ENCODE measurements at regions not wholly inside any gene's neighbourhood (a gene's known extent, or its start where the extent isn't known, plus 50 kb on each side); places are given as distances from the start of the nearest gene placed in this dataset.
"Not testable (repeated sequence)": the region's sequence is repeated elsewhere in the genome, so short reads cannot be mapped to it uniquely, and the experiment has no call there.

DNA sequence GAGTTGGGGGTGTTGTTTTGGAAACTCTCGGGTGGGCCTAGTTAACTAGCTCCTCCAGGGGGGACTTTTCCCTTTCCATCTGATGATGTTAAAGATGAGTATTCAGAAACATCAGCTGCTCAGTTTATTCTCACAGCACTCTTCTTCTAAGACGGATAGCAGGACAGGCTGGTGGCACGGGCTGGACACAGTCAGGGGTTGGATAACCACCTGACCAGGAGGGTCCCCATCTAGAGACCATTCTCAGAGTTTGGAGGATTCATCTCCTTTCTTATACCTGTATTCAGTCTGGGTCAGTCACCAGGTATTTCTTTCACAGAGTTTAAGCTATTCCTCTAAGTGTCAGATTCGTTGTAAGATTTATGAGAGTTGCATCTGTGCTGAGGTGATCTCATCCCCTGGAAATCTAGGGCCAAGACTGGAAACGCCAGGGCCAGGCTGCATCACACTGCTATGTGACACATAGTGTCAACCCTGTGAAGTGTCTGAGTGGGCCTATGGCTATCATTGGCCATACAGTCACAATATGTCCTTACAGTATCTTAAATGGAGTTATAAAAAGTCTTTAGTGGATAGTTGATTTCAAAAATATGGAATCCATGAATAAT, 111.7 kb downstream of the FAM50B start:
- in situ Hi-C loops (cut with MboI; ENCODE audit: low sequenced_read_pairs) = no loop called here

DNA sequence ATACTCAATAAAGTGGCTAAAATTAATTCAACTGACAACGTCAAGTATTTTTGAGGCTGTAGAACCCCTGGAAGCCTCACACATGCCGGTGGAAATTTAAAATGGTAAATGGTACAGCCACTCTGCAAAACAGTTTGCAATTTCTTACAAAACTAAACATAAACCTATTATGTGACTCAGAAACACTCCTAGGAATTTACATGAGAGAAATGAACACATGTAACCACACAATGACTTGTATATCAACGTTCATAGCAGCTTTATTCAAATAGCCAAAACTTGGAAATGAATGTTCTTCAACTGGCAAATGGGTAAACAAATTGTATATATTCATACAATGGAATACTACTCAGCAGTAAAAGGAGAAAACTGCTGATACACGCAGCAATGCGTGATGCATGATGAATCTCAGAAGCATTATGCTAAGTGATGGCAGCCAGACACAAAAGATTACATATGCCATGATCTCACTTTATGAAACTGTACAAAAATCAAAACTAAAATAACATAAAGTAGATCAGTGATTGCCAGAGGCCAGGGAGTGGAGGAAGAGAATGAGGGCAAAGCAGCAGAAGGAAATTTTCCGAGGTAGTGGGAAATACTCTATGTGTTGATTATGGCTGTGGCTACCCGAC, 112.5 kb downstream of the FAM50B start:
- in situ Hi-C loops (cut with MboI; ENCODE audit: low sequenced_read_pairs) = no loop called here

DNA sequence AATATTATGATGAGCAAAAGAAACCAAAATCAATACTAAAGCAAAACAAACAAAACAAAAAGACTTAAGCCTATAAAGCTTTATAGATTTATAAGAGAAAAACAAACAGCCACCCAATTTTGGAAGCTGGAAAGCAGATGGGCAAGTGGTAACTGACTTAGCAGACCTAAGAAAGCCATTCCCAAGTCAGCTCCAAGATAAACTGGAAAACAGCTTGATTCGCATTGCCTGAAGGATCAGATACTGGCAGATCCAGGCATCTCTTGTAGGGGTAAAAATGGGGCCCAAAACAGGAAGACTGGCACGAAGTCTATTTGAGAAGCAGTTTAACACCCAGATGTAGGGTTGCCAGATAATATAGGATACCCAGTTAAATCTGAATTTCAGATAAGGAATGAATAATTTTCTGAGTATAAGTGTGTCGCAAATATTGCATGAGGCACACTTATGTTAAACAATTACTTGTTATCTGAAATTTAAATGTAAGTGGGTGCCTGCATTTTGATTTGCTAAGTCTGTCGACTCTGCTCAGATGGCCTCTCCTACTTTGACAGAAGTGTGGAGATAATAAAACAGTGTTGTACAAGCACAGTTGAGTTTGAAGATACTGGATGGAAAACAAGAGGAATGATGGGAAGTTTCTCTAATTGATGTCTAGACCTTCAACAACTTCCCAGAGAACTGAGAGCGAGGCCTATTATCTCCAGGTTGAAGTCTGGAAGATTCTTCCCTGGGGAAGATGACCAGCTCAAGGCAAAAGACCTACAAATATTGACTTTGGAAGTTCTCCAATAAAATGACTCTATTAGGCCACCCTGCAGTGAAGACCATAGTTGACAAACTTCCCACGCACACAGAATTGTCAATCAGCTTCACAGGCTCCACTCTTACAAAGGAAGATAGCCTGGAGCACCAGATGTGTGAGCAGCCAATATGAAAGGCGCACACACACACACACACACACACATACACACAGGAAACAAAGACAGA, 113.4 kb downstream of the FAM50B start:
- in situ Hi-C loops (cut with MboI; ENCODE audit: low sequenced_read_pairs) = no loop called here

DNA sequence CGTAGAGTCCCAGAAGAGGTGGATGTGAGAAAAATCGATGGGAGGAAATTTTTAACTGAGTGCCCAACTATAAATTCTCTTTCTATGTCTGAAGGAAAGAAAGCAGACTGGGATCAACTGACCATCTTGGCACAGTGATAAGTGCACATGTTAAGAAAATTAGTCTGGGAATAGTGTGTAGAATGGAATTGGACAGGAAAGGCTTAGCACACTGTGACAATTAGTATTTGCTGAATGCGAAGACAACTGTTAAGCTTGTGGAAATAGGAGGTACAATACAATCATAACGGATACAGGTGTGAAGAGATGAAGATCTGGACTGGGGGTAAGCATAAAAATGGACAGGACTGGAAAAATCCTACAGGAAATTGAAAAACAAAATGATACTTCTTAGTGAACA, 114.3 kb downstream of the FAM50B start:
- in situ Hi-C loops (cut with MboI; ENCODE audit: low sequenced_read_pairs) = no loop called here

DNA sequence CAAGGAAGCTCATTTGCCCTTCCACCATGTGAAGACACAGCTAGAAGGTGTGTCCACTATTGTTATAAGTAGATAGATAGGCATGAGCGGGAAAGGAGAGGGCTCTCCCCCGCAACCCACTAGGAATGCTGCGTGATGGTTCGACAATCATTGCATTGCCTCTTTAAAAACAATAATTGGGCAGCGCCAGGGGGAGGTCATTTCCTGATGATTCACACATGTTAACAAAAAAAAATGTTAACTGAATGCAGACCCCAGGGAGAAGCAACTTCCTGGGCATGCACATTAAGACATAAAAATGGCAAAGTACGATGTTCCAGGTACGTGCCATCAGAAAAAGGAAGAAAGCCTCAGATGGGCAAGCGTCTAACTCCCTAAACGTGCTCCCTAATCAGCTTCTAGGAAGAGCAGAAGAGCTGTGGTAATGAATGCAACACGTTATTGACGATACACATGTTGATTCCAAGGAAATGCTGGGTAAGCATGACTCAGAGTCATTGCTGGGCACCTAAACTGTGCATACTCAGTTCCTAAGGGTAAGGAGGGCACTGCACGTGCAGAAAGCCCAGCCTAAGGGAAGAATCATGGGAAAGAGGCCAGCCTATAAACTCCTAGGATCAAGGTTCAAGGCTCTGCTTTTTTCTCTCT, 113.7 kb downstream of the FAM217A start:
- in situ Hi-C loops (cut with MboI; ENCODE audit: low sequenced_read_pairs) = no loop called here

DNA sequence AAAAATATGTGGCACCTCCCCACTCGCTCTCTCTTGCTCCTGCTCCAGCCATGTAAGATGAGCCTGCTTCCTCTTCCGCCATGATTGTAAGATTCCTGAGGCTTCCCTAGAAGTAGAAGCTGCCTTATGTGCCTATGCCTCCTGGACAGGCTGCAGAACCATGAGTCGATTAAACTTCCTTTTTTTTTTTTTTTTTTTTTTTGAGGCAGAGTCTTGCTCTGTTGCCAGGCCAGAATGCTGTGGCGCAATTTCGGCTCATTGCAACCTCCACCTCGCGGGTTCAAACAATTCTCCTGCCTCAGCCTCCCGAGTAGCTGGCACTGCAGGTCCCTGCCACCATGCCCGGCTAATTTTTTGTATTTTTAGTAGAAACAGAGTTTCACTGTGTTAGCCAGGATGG, 112.5 kb downstream of the FAM217A start:
- in situ Hi-C loops (cut with MboI; ENCODE audit: low sequenced_read_pairs) = no loop called here

DNA sequence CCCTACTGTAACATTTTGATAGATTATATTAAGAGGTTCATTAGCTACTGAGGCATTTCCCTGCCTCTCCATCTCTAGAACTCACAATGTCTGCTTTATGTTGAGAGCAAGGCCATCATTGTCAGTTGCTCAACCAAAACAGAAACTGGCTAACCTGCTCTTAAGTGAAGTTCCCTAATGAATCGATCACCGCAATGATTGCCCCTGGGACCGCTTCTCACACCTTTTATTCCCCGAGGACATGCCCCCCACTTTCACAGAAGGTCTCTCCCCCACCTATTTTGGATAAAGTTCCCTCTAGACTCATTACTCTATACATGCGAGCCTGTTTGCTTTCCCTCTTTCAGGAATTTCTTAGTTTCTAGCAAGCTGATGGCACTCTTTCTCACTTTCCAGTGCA, 108.8 kb downstream of the FAM217A start:
- in situ Hi-C loops (cut with MboI; ENCODE audit: low sequenced_read_pairs) = no loop called here

DNA sequence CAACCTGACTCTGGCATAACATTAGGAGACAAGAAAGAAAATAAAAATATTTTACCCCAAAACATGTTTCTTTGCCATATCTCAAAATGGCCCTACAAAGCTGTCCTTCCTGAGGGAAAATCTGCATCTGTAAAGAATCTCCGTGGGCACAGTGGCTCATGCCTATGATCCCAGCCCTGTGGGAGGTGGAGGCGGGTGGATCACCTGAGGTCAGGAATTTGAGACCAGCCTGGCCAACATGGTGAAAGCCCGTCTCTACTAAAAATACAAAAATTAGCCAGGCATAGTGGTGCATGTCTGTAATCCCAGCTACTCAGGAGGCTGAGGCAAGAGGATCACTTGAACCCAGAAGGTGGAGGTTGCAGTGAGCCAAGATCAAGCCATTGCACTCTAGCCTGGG, 105.8 kb downstream of the FAM217A start:
- in situ Hi-C loops (cut with MboI; ENCODE audit: low sequenced_read_pairs) = not testable (repeated sequence)

DNA sequence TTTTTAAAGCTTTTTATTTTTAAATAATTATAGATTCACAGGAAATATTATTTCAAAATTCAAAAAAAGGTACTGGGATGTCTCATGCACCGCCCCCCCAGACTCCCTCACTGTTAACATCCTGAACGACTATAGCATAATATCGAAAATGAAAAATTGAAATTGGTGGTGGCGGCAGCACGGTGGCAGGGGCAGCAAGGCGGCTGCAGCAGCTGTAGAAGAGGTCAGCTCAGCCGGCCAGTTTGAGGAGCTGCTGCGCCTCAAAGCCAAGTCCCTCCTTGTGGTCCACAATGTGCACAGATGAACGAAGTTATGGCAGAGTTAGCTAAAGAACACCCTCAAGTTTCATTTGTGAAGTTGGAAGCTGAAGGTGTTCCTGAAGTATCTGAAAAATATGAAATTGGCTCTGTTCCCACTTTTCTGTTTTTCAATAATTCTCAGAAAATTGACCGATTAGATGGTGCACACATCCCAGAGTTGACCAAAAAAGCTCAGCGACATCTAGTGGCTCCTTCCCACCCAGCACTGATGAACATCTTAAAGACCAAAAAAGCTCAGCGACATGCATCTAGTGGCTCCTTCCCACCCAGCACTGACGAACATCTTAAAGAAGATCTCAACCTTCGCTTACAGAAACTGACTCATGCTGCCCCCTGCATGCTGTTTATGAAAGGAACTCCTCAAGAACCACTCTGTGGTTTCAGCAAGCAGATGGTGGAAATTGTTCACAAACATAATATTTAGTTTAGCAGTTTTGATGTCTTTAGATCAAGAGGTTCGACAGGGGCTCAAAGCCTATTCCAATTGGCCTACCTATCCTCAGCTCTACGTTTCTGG, 100.8 kb downstream of the FAM217A start:
- in situ Hi-C loops (cut with MboI; ENCODE audit: low sequenced_read_pairs) = no loop called here

DNA sequence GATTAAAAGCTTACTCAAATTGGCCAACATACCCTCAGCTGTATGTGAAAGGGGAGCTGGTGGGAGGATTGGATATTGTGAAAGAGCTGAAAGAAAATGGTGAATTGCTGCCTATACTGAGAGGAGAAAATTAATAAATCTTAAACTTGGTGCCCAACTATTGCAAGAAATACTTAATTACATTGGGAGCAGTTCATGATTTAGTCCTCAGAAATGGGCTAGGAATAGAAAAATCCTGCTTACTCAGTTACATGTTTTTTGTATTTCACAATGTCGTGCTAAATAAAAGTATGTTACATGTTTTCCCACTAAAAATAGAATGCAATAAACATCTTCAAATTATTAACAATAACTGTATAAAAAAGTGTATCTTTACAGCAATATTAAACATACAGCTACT, 100.0 kb downstream of the FAM217A start:
- in situ Hi-C loops (cut with MboI; ENCODE audit: low sequenced_read_pairs) = not testable (repeated sequence)

DNA sequence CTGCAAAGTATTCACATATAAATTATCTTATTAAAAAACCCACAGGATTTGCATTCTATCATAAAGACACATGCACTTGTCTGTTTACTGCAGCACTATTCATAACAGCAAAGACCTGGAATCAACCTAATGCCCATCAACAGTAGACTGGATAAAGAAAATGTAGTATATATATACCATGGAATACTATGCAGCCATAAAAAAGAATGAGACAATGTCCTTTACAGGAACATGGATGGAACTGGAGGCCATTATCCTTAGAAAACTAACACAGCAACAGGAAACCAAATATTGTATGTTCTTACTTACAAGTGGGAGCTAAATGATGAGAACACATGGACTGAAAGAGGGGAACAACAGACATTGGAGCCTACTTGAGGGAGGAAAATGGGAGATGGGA, 97.0 kb downstream of the FAM217A start:
- in situ Hi-C loops (cut with MboI; ENCODE audit: low sequenced_read_pairs) = no loop called here

DNA sequence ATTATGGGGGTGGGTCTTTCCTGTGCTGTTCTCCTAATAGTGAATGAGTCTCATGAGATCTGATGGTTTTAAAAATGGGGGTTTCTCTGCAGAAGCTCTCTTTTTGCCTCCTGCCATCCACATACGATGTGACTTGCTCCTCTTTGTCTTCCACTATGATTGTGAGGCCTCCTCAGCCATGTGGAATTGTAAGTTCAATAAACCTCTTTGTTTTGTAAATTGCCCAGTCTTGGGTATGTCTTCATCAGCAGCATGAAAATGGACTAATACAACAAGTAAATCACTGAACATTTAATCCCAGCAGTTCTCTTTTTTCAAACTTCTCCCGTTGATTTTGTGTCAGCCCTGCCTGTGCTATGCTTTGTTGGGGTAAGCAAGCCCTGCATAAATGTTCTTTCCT, 95.2 kb downstream of the FAM217A start:
- in situ Hi-C loops (cut with MboI; ENCODE audit: low sequenced_read_pairs) = no loop called here

DNA sequence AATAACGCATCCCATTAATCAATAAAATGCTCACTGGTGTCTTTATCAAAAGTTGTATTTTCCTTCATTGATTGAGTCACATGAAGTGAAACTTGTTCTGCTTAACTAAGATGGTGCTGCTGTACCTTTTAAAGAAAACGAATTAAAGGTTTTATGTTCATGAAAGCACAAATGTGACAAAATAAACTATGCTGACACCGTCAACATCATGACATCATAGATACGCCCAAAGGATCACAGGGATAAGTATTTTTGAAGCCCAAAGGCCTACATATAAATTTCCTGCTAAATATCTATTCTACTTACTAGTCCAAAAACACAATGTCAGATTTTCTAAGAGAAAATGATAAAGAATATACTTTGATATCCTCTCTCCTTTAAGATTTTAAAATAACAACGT, 94.4 kb downstream of the FAM217A start:
- in situ Hi-C loops (cut with MboI; ENCODE audit: low sequenced_read_pairs) = no loop called here

DNA sequence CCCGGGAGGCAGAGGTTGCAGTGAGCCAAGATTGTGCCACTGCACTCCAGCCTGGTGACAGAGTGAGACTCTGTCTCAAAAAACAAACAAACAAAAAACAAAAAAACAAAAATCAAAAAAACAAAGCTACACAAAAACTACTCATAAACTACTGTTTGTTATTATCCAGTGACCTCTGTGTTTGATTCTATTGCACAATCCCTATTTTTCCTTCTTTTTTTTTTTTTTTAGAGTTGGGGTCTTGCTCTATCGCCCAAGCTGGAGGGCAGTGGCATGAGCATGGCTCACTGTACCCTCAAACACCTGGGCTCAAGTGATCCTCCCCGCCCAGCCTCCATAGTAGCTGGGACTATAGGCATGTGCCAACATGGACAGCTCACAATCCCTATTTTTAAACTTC, 92.7 kb downstream of the FAM217A start:
- in situ Hi-C loops (cut with MboI; ENCODE audit: low sequenced_read_pairs) = no loop called here

DNA sequence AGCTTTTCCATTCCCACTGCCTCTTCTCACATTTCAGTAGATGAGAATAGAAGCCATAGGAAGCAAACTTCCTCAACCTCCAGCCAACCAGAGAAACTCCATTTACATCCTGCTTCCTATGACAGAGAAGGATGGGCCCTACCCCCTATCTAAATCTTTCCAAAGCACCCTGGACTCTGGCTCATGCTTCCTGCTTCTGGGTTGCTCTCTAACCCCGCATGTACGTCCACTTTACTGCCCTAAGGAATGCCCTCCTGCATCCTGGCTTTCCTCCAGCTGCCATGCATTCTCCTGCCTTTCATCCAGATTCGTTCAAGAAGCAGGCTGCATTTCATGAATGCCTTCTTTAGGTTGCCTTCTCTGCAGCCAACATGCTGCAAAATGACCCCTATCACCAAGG, 91.9 kb downstream of the FAM217A start:
- in situ Hi-C loops (cut with MboI; ENCODE audit: low sequenced_read_pairs) = no loop called here

DNA sequence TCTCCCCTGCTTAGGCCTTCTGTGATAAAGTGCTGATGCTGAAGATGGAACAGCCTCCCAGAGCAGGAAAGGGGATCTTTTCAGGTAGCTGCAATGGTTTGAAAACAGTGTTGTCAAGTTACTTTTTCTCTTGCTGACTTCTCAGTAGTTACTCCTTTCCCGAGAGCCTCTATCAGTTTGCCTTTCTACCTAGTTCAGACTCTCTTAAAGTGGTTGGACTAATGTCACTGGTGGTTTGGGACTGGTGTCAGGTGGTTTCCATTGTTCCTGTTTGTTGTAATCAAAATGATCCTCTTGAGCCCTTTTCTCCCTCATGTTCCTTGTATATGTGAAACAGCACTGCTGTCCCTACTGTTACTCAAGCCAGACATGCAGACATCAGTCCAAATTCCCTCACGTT, 91.4 kb downstream of the FAM217A start:
- in situ Hi-C loops (cut with MboI; ENCODE audit: low sequenced_read_pairs) = no loop called here

DNA sequence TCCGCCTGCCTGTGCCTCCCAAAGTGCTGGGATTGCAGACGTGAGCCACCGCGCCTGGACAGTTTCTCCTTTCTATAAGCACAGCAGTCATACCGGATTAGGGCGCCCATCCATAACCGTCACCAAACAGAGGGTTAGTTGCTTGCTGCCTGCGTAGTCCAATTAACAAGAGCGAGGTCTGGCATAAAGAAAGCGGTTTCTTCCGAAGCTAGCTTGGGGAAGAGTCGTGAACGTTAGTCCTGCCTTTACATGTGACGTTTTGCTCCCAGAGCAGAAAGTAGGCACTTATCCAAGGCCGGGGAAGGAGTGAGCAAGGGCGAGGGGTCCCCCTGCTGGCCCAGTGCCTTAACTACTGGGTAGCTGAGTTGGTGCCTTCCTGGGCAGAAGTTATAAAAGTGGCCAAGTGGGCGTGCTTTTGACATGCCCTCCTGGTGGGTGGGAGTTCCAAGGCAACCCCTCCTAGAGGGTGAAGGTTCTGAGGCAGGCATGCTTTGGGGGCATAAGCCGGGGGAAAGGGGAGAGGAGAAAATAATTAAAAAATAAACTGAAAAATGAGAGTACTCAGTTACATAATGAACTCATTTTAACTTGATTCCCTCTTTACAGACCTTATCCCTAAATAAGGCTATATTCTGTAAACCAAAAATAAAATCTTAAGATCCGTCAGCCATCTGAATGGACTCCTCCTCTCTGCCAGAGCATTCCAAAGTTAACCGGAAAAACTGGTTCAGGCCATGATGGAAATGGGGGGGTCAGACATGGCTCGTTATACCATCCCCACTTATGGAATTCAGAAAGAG, 88.0 kb downstream of the FAM217A start:
- in situ Hi-C loops (cut with MboI; ENCODE audit: low sequenced_read_pairs) = loop anchor here (10.0 kb wide), 1 partner anchor 246 kb away; no protein-coding TSS in a partner anchor

DNA sequence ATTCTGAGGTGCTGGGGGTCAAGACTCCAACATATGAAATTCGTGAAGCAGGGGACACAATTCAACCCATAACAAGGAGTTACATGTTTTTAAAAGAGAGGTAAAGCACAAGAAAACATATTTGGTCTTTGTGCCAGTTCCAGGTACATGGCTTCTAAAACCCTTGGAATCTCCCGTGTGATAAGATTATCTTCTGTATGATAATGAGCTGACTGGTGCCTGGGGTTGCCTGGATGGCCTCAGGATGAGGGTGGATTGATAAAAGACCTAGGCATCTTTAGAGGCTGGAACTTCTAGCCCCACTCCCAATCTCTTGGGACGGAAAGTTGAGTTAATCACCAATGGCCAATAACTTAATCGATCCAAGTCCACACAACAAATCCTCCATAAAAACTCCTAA, 87.0 kb downstream of the FAM217A start:
- in situ Hi-C loops (cut with MboI; ENCODE audit: low sequenced_read_pairs) = loop anchor here (10.0 kb wide), 1 partner anchor 247 kb away; no protein-coding TSS in a partner anchor

DNA sequence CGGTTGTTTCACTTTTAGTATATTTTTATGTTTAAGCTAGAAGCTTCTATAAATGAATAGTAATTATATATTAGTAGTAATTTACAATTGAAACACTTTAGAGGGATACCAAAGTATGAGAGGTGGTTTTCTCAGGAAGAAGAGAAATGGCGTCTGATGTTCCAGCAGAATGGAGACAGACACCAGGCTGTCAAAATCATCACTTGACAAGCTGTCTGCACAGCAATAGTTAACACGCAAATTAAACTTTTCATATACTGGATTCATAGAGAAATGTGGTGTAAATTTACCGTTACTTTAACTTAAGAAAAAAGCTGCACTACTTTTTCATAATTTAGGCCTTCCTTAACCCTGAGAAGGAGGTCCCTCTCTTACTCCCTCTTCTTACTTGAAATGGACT, 82.6 kb downstream of the FAM217A start:
- in situ Hi-C loops (cut with MboI; ENCODE audit: low sequenced_read_pairs) = loop anchor here (10.0 kb wide), 1 partner anchor 252 kb away; no protein-coding TSS in a partner anchor
